DMS53 (cell line): ENCODE measurements at regions not wholly inside any gene's neighbourhood (a gene's known extent, or its start where the extent isn't known, plus 50 kb on each side); places are given as distances from the start of the nearest gene placed in this dataset.
"Not testable (repeated sequence)": the region's sequence is repeated elsewhere in the genome, so short reads cannot be mapped to it uniquely, and the experiment has no call there.

Experiments used
- DNase-seq: peaks from one replicate; lab custom pipeline; 2025; lab: John Stamatoyannopoulos, UW

DNA sequence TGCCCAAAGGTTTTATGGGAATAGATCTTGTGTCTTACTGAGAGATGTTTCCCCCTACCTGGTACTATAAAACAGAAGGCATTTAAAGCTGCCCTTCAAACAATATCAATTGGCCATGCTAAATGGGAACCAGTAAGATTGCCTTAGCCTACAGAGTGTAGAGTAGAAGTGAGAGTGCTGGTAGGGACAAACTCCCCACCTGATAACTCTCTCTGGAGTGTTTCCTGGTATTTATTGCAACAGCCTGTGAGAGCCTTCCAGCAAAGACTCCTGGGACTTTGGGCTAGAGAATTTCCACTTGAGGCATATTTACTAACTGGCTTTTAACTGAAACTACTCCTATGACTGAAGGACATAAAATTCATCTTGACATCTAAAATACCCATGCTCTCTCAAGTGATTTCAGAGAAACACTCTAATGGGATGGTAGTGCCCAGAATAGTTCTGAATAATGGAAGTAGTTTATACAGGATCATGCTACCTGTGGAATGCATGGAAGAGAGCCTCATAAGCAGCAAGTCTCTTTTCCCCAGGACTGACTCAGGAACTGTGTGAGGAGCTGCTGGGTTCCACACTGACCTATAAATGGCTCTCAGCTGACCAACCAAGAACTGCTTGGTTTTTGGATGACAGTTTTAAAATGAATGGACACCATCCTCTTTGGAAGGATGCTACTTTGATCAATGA lies 132.7 kb upstream of the SLITRK5 start:
- DNase-seq, result no peak

DNA sequence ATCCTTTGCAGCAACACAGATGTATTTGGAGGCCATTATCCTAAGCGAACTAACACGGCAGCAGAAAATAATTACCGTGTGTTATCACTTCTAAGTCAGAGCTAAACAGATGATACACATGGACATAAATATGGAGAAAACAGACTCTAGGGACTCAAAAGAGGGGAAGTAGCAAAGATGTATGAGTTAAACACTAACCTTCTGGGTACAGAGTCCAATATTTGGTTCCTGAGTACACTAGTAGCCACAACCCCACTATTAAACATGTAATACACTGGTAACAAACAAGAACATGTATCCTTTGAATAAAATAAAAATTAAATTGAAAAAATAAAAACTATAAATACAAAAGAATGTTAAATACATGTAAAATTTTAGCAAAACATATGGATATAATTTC lies 118.0 kb upstream of the SLITRK5 start:
- no peak for DNase-seq

- no peak for DNase-seq
Measured at GRCh38 chr13:87554045-87554444, 117.1 kb upstream of the SLITRK5 start.

DNA sequence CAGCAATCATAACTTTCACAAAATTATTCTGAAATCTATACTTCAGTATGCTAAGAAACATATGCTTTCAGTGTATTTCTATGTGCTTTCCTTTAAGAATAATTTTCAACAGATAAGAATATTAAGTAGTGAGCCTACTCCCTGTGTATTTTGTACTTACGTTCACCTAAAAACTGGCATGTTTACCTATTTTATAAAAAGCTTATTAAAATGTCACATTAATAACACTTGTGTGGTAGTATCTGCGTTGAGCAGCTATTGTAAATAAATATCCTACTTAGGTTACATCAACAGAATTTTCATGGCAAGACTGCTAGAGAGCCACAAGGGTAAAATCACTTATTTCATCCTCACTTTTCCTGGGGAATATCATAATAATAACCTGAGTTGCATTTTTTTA lies 113.4 kb upstream of the SLITRK5 start:
- DNase-seq, result no peak

- not testable (repeated sequence) for DNase-seq
Measured at GRCh38 chr13:87561580-87561979, 109.6 kb upstream of the SLITRK5 start.

DNA sequence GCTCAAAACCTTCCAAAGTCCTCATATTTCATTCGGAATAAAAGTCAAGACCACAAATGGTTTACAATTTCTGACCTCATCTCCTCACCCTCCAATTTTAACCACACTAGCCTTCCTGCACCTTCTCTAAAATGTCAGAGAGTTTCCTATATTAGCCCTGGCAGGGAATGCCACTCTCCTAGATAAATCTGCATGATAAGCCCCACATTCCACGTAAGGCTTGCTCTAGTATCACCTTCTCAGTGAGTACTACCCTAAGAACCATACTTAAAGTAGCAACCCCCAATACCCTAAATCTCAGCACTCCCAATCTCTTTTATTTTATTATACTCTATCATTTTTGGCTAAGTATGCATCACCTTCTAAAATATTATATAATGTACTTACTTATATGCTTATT lies 100.5 kb upstream of the SLITRK5 start:
- no peak for DNase-seq

DNA sequence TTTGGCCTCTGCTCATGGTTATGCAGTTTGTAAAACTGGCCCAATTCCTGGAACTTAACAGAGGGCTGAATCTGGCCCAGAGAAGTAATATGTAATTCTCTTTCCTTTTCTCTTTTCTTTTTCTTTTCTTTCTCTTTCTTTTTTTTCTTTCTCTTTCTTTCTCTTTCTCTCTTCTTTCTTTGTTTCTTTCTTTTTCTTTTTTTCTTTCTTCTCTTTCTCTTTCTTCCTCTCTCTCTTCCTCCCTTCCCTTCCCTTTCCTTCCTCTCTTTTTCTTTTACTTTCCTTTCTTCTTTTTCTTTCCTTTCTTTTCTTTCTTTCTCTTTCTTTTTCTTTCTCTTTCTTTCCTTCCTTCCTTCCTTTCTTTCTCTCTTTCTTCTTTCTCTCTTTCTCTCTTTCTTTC lies 88.8 kb upstream of the SLITRK5 start:
- DNase-seq, result no peak

DNA sequence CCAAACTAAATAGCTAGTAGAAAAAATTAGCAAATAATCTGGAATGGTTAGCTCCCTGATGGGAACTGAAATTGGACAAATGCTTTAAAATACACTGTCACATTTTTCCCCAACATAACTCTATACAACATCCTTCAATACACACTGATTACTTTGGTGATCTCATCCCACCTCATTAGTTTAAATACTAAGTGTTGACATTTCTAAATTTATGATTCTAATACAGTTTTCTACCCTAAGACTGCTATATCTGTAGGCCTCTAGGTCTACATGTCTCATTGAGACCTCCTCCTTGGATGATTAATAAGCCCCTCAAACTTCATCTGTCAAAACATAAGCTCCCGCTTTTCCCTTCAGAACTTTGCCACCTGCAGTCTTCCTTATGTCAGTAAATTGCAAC lies 80.7 kb upstream of the SLITRK5 start:
- no peak for DNase-seq

- DNase-seq, result not testable (repeated sequence)
Measured at GRCh38 chr13:87604437-87604836, 66.7 kb upstream of the SLITRK5 start.

DNA sequence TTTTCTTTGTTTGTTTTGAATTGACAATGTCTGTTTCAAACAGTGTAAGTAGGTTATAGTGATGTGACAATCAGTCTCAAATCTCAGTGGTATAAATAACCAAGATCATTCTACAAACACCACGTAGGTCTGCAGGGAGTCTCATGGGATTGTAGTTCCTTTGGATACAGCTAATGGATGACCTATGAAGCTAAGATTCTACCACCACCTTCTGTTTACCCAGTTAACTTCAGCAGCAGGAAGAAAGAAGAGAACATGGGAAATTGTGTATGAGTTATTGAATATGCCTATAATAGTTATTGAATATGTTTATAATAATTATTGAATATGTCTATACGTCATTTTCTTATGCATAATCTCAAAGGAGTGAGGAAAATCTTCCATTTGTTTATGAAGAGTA lies 63.9 kb upstream of the SLITRK5 start:
- peak; percentile 0 for DNase-seq

- no peak for DNase-seq
Measured at GRCh38 chr13:87614276-87614675, 56.9 kb upstream of the SLITRK5 start.
